ENCODE measurements at regions not wholly inside any gene's neighbourhood (a gene's known extent, or its start where the extent isn't known, plus 50 kb on each side); places are given as distances from the start of the nearest gene placed in this dataset.

GRCh38 chr1:228979325-228979699, 244.0 kb downstream of the RHOU start:
- Histone ChIP-seq H3K4me3 (no peak overlapping the region), H3K4me1 (peaks cover 0 to 13% of the 10 kb centered on the region in 2 donors), H3K9me3 (no peaks in the 10 kb centered on the region), H3K27me3 (no peaks in the 10 kb centered on the region), H3K36me3 (no peaks in the 10 kb centered on the region), H3K27ac (no peak overlapping the region)
- TF ChIP-seq CTCF (IDR thresholded peaks at IDR 0.05): no peak
- peak; percentile 61 for DNase-seq (ENCODE audit: low spot score)

- DNase-seq (ENCODE audit: low spot score): no peak
- Histone ChIP-seq H3K27me3 (no peaks in the 10 kb centered on the region), H3K9me3 (no peaks in the 10 kb centered on the region), H3K27ac (no peak overlapping the region), H3K4me3 (no peak overlapping the region), H3K4me1 (peaks cover 0 to 13% of the 10 kb centered on the region in 2 donors), H3K36me3 (no peaks in the 10 kb centered on the region)
- no peak for TF ChIP-seq CTCF (IDR thresholded peaks at IDR 0.05)
These were observed 244.5 kb downstream of the RHOU start for GRCh38 chr1:228979774-228980173.

- Histone ChIP-seq H3K9me3 (no peaks in the 10 kb centered on the region), H3K4me1 (peaks cover 0 to 13% of the 10 kb centered on the region in 2 donors), H3K4me3 (no peak overlapping the region), H3K27me3 (no peaks in the 10 kb centered on the region), H3K27ac (no peak overlapping the region), H3K36me3 (no peaks in the 10 kb centered on the region)
- no peak for DNase-seq (ENCODE audit: low spot score)
- TF ChIP-seq CTCF (IDR thresholded peaks at IDR 0.05): no peak
These were observed 245.1 kb downstream of the RHOU start for GRCh38 chr1:228980232-228980937.

- no peaks in the 10 kb centered on the region for H3K9me3 ChIP-seq
- no peaks in the 10 kb centered on the region for H3K36me3 ChIP-seq
- no peak overlapping the region for H3K27ac ChIP-seq
- H3K4me1 ChIP-seq: peaks cover 0 to 18% of the 10 kb centered on the region in 2 donors
- DNase-seq (ENCODE audit: low spot score): no peak
- H3K27me3 ChIP-seq: no peaks in the 10 kb centered on the region
- no peak for TF ChIP-seq CTCF (IDR thresholded peaks at IDR 0.05)
- H3K4me3 ChIP-seq: no peak overlapping the region
These were observed 247.4 kb downstream of the RHOU start for GRCh38 chr1:228982637-228983036.

GRCh38 chr1:228983231-228983660, 248.0 kb downstream of the RHOU start:
- DNase-seq (ENCODE audit: low spot score): no peak
- TF ChIP-seq CTCF (IDR thresholded peaks at IDR 0.05): no peak

GRCh38 chr1:228983661-228984060, 248.4 kb downstream of the RHOU start:
- H3K27ac ChIP-seq: no peak overlapping the region
- H3K36me3 ChIP-seq: no peaks in the 10 kb centered on the region
- no peak for TF ChIP-seq CTCF (IDR thresholded peaks at IDR 0.05)
- DNase-seq (ENCODE audit: low spot score): no peak
- no peaks in the 10 kb centered on the region for H3K9me3 ChIP-seq
- H3K4me1 ChIP-seq: peaks cover 0 to 14% of the 10 kb centered on the region in 2 donors
- H3K27me3 ChIP-seq: no peaks in the 10 kb centered on the region
- no peak overlapping the region for H3K4me3 ChIP-seq

More at GRCh38 chr1:228983231-228983660, 248.0 kb downstream of the RHOU start:
- H3K27ac ChIP-seq: no peak overlapping the region
- H3K4me3 ChIP-seq: no peak overlapping the region
- H3K27me3 ChIP-seq: no peaks in the 10 kb centered on the region
- no peaks in the 10 kb centered on the region for H3K36me3 ChIP-seq
- H3K4me1 ChIP-seq: peaks cover 0 to 18% of the 10 kb centered on the region in 2 donors
- H3K9me3 ChIP-seq: no peaks in the 10 kb centered on the region
